ENCODE measurements at regions not wholly inside any gene's neighbourhood (a gene's known extent, or its start where the extent isn't known, plus 50 kb on each side); places are given as distances from the start of the nearest gene placed in this dataset.

DNA sequence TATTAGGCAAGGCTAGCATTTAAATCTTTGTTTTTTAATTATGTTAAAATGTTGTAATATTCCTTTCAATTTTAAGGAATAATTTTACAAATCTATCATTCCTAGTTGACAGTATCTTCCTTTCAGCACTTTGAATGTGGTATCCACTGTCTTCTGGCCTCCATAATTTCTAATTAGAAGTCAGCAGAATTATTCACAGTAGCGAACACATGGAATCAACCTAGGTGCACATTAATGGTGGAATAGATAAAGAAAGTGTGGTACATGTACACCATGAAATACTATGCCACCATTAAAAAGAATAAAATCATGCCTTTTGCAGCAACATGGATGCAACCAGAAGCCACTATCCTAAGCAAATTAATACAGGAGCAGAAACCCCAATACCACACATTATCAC is 1887.8 kb downstream of the PCDH7 start (continued):
- TF ChIP-seq REST (IDR thresholded peaks at IDR 0.05) (no peak), NFE2L2 (conservative IDR thresholded peaks at IDR 0.05; ENCODE audit: low read length) (no peak), RAD21 (conservative IDR thresholded peaks at IDR 0.05 in 1 of 2, IDR thresholded peaks at IDR 0.05 in 1 of 2) (no peak)

GRCh38 chr4:32624943-32625603 is 1904.9 kb downstream of the PCDH7 start:
- ChIA-PET CTCF (interaction anchor here (1.7 kb wide), 1 partner anchor 11 kb away, joined by 4 read pairs; no protein-coding TSS in a partner anchor), POLR2A (no interaction called here)
- Histone ChIP-seq H3K9me3 (no peaks in the 10 kb centered on the region), H3K4me1 (no peaks in the 10 kb centered on the region), H3K4me3 (no peak overlapping the region), H3K4me2 (no peak overlapping the region), H3K27ac (no peak overlapping the region)
- FAIRE-seq = no peak
- DNase-seq (ENCODE audit: low read depth in 1 of 2, low spot score in 1 of 2) = no peak
- no peak for TF ChIP-seq GATA3 (IDR thresholded peaks at IDR 0.05; ENCODE audit: borderline replicate concordance)
- no peak for TF ChIP-seq MAX (IDR thresholded peaks at IDR 0.05)
- TF ChIP-seq BCL3 (IDR thresholded peaks at IDR 0.05) = no peak
- no peak for TF ChIP-seq FOSB (CRISPR knock-in tag; IDR thresholded peaks at IDR 0.05)
- TF ChIP-seq CEBPB (IDR thresholded peaks at IDR 0.05) = no peak
- no peak for TF ChIP-seq POLR2A (IDR thresholded peaks at IDR 0.05; ENCODE audit: low read length)
- no peak for TF ChIP-seq HOXB13 (CRISPR knock-in tag; IDR thresholded peaks at IDR 0.05; ENCODE audit: low read depth)
- no peak for TF ChIP-seq PHF8 (IDR thresholded peaks at IDR 0.05; ENCODE audit: borderline replicate concordance, low read depth)
- no peak for TF ChIP-seq EP300 (IDR thresholded peaks at IDR 0.05)
- no peak for TF ChIP-seq KDM5A (IDR thresholded peaks at IDR 0.05)
- TF ChIP-seq ESRRA (IDR thresholded peaks at IDR 0.05; ENCODE audit: borderline replicate concordance, low read length) = no peak
- no peak for ATAC-seq
- WGBS (ENCODE audit: missing lambda C conversion rate) = 13% methylated on average over 7 of the region's 7 CpGs

DNA sequence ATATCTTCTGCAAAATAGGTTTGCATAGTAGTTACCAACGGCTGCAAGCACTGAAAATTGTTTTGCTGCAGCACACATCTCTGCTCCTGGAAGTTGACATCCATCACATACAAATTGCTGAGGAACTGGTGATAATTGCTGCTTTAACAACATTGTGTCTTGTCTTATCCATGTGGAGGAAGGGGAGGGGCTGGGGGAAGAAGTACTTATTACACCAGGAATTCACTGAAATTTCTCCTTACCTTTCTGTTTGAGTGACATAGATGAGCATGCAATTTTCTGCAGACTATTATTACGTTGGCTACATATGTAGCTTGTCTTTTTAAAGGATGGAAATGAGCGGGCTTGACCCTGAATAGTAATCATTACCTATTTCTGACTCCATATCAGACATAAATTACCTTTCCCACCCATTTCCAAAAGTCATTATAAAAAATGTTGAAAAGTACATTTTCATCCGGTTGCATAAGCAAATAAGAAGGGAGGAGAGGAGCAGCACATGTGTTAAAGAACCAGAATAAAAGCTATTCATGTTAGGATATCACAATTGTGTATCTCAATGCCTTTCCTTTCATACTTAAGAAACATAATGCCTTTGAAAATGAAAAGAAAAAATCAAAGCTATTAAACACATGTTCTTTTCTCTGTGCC is 1905.6 kb downstream of the PCDH7 start:
- ATAC-seq (no peak), FAIRE-seq (no peak), DNase-seq (ENCODE audit: low read depth in 1 of 2, low spot score in 1 of 2) (no peak)
- Histone ChIP-seq H3K4me1 (no peaks in the 10 kb centered on the region), H3K9me3 (no peaks in the 10 kb centered on the region), H3K4me3 (no peak overlapping the region), H3K4me2 (no peak overlapping the region), H3K27ac (no peak overlapping the region)
- WGBS (ENCODE audit: missing lambda C conversion rate) = 8% methylated on average over 4 of the region's 4 CpGs
- TF ChIP-seq HDAC2 (IDR thresholded peaks at IDR 0.05) = no peak
- TF ChIP-seq, protein P1, sequence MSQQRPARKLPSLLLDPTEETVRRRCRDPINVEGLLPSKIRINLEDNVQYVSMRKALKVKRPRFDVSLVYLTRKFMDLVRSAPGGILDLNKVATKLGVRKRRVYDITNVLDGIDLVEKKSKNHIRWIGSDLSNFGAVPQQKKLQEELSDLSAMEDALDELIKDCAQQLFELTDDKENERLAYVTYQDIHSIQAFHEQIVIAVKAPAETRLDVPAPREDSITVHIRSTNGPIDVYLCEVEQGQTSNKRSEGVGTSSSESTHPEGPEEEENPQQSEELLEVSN (IDR thresholded peaks at IDR 0.05; ENCODE audit: borderline replicate concordance, low read depth) = no peak
- TF ChIP-seq RCOR1 (IDR thresholded peaks at IDR 0.05; ENCODE audit: low read depth, low read length) = no peak
- TF ChIP-seq RNF2 (IDR thresholded peaks at IDR 0.05; ENCODE audit: borderline replicate concordance, low read depth) = no peak
- no peak for TF ChIP-seq ELK1 (IDR thresholded peaks at IDR 0.05; ENCODE audit: low read depth, low read length)
- TF ChIP-seq NFE2L2 (conservative IDR thresholded peaks at IDR 0.05; ENCODE audit: low read length) = no peak
- no peak for TF ChIP-seq POLR2AphosphoS2 (conservative IDR thresholded peaks at IDR 0.05; ENCODE audit: low read length)
- TF ChIP-seq FOSB (CRISPR knock-in tag; IDR thresholded peaks at IDR 0.05) = no peak
- TF ChIP-seq GATA3 (IDR thresholded peaks at IDR 0.05; ENCODE audit: borderline replicate concordance) = no peak
- TF ChIP-seq EHMT2 (IDR thresholded peaks at IDR 0.05; ENCODE audit: low read depth) = no peak
- TF ChIP-seq RAD21 (conservative IDR thresholded peaks at IDR 0.05 in 1 of 2, IDR thresholded peaks at IDR 0.05 in 1 of 2) = no peak
- TF ChIP-seq KDM1A (IDR thresholded peaks at IDR 0.05; ENCODE audit: low read depth) = no peak
- CTCF ChIA-PET = interaction anchor here (1.7 kb wide), 1 partner anchor 12 kb away, joined by 4 read pairs; no protein-coding TSS in a partner anchor
- POLR2A ChIA-PET = no interaction called here
